HG03442 (cell line): ENCODE measurements at regions not wholly inside any gene's neighbourhood (a gene's known extent, or its start where the extent isn't known, plus 50 kb on each side); places are given as distances from the start of the nearest gene placed in this dataset.
A peak's percentile ranks its signal among the peaks of the same experiment; 100 is the strongest.
"Not testable (repeated sequence)": the region's sequence is repeated elsewhere in the genome, so short reads cannot be mapped to it uniquely, and the experiment has no call there.

Experiments
- ATAC-seq: cut with Tn5 transposase; IDR thresholded peaks from one replicate; pipeline ENCODE4 v1.9.1; 2021; ENCODE audit warnings: mild to moderate bottlenecking, moderate library complexity; ENCODE audit not compliant: unreplicated experiment

- ATAC-seq, result no peak
Observed at GRCh38 chr18:37852464-37852863, 286.9 kb upstream of the CELF4 start.

- ATAC-seq, result no peak
Observed at GRCh38 chr18:37847544-37847943, 281.9 kb upstream of the CELF4 start.

- ATAC-seq, result no peak
Observed at GRCh38 chr18:37846996-37847395, 281.4 kb upstream of the CELF4 start.

- ATAC-seq, result no peak
Observed at GRCh38 chr18:37845498-37845897, 279.9 kb upstream of the CELF4 start.

- ATAC-seq, result no peak
Observed at GRCh38 chr18:37844209-37844970, 278.8 kb upstream of the CELF4 start.

GRCh38 chr18:37838083-37838482, 272.5 kb upstream of the CELF4 start:
- ATAC-seq, result no peak

GRCh38 chr18:37836071-37836970, 270.7 kb upstream of the CELF4 start:
- ATAC-seq, result no peak

- ATAC-seq, result not testable (repeated sequence)
Observed at GRCh38 chr18:37832010-37832695, 266.6 kb upstream of the CELF4 start.

GRCh38 chr18:37812961-37813360, 247.4 kb upstream of the CELF4 start:
- ATAC-seq, result no peak

GRCh38 chr18:37805773-37806404, 240.3 kb upstream of the CELF4 start:
- no peak for ATAC-seq

GRCh38 chr18:37796823-37797349, 231.3 kb upstream of the CELF4 start:
- no peak for ATAC-seq

GRCh38 chr18:37787452-37787851, 221.9 kb upstream of the CELF4 start:
- ATAC-seq, result no peak

- ATAC-seq, result no peak
Observed at GRCh38 chr18:37783771-37784170, 218.2 kb upstream of the CELF4 start.

- ATAC-seq, result no peak
Observed at GRCh38 chr18:37779220-37779619, 213.6 kb upstream of the CELF4 start.

- ATAC-seq, result peak; percentile 73
Observed at GRCh38 chr18:37778417-37779165, 213.0 kb upstream of the CELF4 start.

- no peak for ATAC-seq
Observed at GRCh38 chr18:37769826-37770225, 204.2 kb upstream of the CELF4 start.

GRCh38 chr18:37764541-37765288, 199.1 kb upstream of the CELF4 start:
- ATAC-seq, result no peak

- no peak for ATAC-seq
Observed at GRCh38 chr18:37762076-37762621, 196.6 kb upstream of the CELF4 start.

GRCh38 chr18:37754141-37754540, 188.5 kb upstream of the CELF4 start:
- ATAC-seq, result no peak
